ENCODE measurements at regions not wholly inside any gene's neighbourhood (a gene's known extent, or its start where the extent isn't known, plus 50 kb on each side); places are given as distances from the start of the nearest gene placed in this dataset.

DNA sequence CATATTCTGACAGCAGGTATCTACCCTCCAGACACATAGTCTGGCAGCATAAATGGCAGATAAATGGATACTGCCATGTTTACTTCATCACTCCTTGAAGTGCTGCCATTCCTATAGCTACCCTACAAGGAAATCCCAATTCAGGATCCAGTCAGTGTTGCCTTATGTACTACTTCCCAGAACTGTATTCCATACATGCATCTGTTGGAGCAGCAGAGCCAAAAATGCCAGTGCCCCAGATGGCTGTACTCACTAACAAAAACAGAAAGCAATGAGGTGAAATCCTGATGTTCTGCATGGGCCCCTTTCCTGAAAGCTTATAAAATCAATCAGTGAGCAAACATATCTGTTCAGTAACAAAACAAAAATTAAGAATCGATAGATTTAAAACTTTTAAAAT is 490.0 kb upstream of the COX7C start:
- H3K4me1 ChIP-seq (ENCODE audit: insufficient read depth, low read length): no peaks in the 10 kb centered on the region
- no peak overlapping the region for H3K27ac ChIP-seq (ENCODE audit: low read depth, low read length)
- H4K20me1 ChIP-seq (ENCODE audit: insufficient read depth, low read length): no peaks in the 10 kb centered on the region
- no peak overlapping the region for H2AFZ ChIP-seq (ENCODE audit: low read length)
- no peaks in the 10 kb centered on the region for H3K9me3 ChIP-seq (ENCODE audit: low read depth, low read length)
- H3K4me2 ChIP-seq (ENCODE audit: insufficient read depth, low read length): no peak overlapping the region
- no peak overlapping the region for H3K4me3 ChIP-seq (ENCODE audit: insufficient read depth, low read length)
- no peaks in the 10 kb centered on the region for H3K36me3 ChIP-seq (ENCODE audit: insufficient read depth, low read length)
- TF ChIP-seq, protein P1, sequence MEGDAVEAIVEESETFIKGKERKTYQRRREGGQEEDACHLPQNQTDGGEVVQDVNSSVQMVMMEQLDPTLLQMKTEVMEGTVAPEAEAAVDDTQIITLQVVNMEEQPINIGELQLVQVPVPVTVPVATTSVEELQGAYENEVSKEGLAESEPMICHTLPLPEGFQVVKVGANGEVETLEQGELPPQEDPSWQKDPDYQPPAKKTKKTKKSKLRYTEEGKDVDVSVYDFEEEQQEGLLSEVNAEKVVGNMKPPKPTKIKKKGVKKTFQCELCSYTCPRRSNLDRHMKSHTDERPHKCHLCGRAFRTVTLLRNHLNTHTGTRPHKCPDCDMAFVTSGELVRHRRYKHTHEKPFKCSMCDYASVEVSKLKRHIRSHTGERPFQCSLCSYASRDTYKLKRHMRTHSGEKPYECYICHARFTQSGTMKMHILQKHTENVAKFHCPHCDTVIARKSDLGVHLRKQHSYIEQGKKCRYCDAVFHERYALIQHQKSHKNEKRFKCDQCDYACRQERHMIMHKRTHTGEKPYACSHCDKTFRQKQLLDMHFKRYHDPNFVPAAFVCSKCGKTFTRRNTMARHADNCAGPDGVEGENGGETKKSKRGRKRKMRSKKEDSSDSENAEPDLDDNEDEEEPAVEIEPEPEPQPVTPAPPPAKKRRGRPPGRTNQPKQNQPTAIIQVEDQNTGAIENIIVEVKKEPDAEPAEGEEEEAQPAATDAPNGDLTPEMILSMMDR (IDR thresholded peaks at IDR 0.05; ENCODE audit: extremely low read depth, low read depth, low read length): no peak
- H3K79me2 ChIP-seq (ENCODE audit: insufficient read depth, low read length): no peaks in the 10 kb centered on the region
- DNase-seq (ENCODE audit: insufficient read length, low spot score, missing footprints): no peak
- no peaks in the 10 kb centered on the region for H3K27me3 ChIP-seq (ENCODE audit: insufficient read depth, low read length)

DNA sequence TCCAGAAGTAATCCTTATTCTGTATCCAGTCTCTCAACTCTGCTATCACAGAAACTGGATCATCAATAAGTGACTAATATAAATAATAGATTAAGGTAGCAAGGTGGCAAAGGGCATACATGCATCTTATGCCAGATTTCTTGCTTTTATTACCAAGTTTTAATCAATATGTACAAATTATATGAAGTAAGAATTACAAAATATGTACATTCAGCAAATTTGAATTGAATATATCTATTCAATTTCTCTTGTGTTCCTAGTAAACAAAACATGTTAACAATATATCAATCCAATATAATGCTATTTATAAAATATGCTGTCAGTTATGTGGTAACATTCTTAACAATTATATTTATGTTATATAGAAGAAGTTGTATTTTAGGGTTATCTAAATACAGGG is 488.7 kb upstream of the COX7C start:
- no peak overlapping the region for H3K27ac ChIP-seq (ENCODE audit: low read depth, low read length)
- no peaks in the 10 kb centered on the region for H4K20me1 ChIP-seq (ENCODE audit: insufficient read depth, low read length)
- H3K79me2 ChIP-seq (ENCODE audit: insufficient read depth, low read length): no peaks in the 10 kb centered on the region
- H3K4me2 ChIP-seq (ENCODE audit: insufficient read depth, low read length): no peak overlapping the region
- H3K4me3 ChIP-seq (ENCODE audit: insufficient read depth, low read length): no peak overlapping the region
- no peaks in the 10 kb centered on the region for H3K27me3 ChIP-seq (ENCODE audit: insufficient read depth, low read length)
- peaks cover 3% of the 10 kb centered on the region for H3K9me3 ChIP-seq (ENCODE audit: low read depth, low read length)
- H3K36me3 ChIP-seq (ENCODE audit: insufficient read depth, low read length): no peaks in the 10 kb centered on the region
- H3K4me1 ChIP-seq (ENCODE audit: insufficient read depth, low read length): no peaks in the 10 kb centered on the region
- TF ChIP-seq, protein P1 (IDR thresholded peaks at IDR 0.05; ENCODE audit: extremely low read depth, low read depth, low read length): no peak
- DNase-seq (ENCODE audit: insufficient read length, low spot score, missing footprints): no peak
- no peak overlapping the region for H2AFZ ChIP-seq (ENCODE audit: low read length)

DNA sequence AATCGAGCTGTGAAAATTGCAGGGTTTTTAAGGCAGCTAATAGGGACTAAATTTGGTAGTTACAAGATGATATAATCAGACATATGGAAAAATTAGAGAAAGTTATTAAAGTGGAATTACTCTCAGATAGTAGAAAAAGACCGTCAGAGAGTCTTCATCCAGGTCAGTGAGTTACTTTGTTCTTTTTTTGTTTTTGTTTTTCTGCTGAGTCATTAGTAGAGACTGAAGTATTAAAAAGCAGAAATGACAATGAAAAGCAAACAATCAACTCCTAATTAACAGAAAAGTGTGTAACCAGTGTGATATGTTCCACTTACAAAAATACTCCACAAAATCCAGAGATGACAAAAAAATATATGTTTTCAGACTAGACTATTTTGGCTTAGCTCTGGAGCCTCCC is 480.4 kb upstream of the COX7C start:
- TF ChIP-seq, protein P1 (IDR thresholded peaks at IDR 0.05; ENCODE audit: extremely low read depth, low read depth, low read length): no peak
- Histone ChIP-seq H3K27ac (ENCODE audit: low read depth, low read length) (no peak overlapping the region), H3K79me2 (ENCODE audit: insufficient read depth, low read length) (no peaks in the 10 kb centered on the region), H3K4me2 (ENCODE audit: insufficient read depth, low read length) (no peak overlapping the region), H3K36me3 (ENCODE audit: insufficient read depth, low read length) (no peaks in the 10 kb centered on the region), H3K4me3 (ENCODE audit: insufficient read depth, low read length) (no peak overlapping the region), H3K4me1 (ENCODE audit: insufficient read depth, low read length) (no peaks in the 10 kb centered on the region), H3K9me3 (ENCODE audit: low read depth, low read length) (peaks cover 3% of the 10 kb centered on the region), H4K20me1 (ENCODE audit: insufficient read depth, low read length) (no peaks in the 10 kb centered on the region), H2AFZ (ENCODE audit: low read length) (no peak overlapping the region), H3K27me3 (ENCODE audit: insufficient read depth, low read length) (no peaks in the 10 kb centered on the region)
- no peak for DNase-seq (ENCODE audit: insufficient read length, low spot score, missing footprints)

DNA sequence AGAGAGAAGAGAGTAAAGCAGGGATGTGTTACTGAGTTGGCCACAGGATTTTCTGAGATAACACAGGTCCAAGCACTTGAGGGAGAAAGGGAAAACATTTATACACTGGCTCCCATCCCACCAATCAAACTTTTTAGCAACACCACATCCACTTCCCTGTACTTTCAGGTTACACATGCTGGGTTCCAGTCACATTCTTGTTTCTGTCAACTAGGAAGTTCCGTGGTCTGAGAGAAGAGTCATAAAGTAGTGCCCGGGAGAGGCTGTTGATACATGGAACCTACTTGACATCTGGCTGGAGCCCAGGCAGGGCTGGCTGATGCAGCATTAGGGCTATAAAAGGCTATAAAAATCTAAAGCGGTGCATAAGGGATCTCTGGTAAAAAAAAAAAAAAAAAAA is 473.9 kb upstream of the COX7C start:
- TF ChIP-seq, protein P1 (IDR thresholded peaks at IDR 0.05; ENCODE audit: extremely low read depth, low read depth, low read length): no peak
- no peak for DNase-seq (ENCODE audit: insufficient read length, low spot score, missing footprints)
- no peaks in the 10 kb centered on the region for H3K27me3 ChIP-seq (ENCODE audit: insufficient read depth, low read length)
- no peaks in the 10 kb centered on the region for H3K4me1 ChIP-seq (ENCODE audit: insufficient read depth, low read length)
- no peaks in the 10 kb centered on the region for H4K20me1 ChIP-seq (ENCODE audit: insufficient read depth, low read length)
- H3K4me3 ChIP-seq (ENCODE audit: insufficient read depth, low read length): no peak overlapping the region
- H3K27ac ChIP-seq (ENCODE audit: low read depth, low read length): no peak overlapping the region
- H3K4me2 ChIP-seq (ENCODE audit: insufficient read depth, low read length): no peak overlapping the region
- no peaks in the 10 kb centered on the region for H3K36me3 ChIP-seq (ENCODE audit: insufficient read depth, low read length)
- no peaks in the 10 kb centered on the region for H3K79me2 ChIP-seq (ENCODE audit: insufficient read depth, low read length)
- H2AFZ ChIP-seq (ENCODE audit: low read length): no peak overlapping the region
- no peaks in the 10 kb centered on the region for H3K9me3 ChIP-seq (ENCODE audit: low read depth, low read length)
